Parathyroid adenoma (tissue), 2 donors: ENCODE measurements at regions not wholly inside any gene's neighbourhood (a gene's known extent, or its start where the extent isn't known, plus 50 kb on each side); places are given as distances from the start of the nearest gene placed in this dataset.

Experiments used
- H2AFZ ChIP-seq: fragments of 300-600 bp; sonication (generic); one replicate; pipeline ENCODE4 v1.7.0; 2017; ENCODE audit warnings: antibody characterized with exemption, mild to moderate bottlenecking
- H3K27ac ChIP-seq: fragments of 300-600 bp; sonication (generic); one replicate; pipeline ENCODE4 v1.7.0; 2017
- H3K27me3 ChIP-seq: fragments of 300-600 bp; sonication (generic); one replicate; pipeline ENCODE4 v1.7.0; 2017; ENCODE audit warnings: low read length; ENCODE audit not compliant: control insufficient read depth, insufficient read depth
- H3K36me3 ChIP-seq: fragments of 300-600 bp; sonication (generic); one replicate; pipeline ENCODE4 v1.7.0; 2017; ENCODE audit warnings: low read length; ENCODE audit not compliant: control insufficient read depth, insufficient read depth
- H3K4me1 ChIP-seq: fragments of 300-600 bp; sonication (generic); one replicate; pipeline ENCODE4 v1.7.0; 2017; ENCODE audit warnings: control low read depth
- H3K4me2 ChIP-seq: fragments of 300-600 bp; sonication (generic); one replicate; pipeline ENCODE4 v1.7.0; 2017; ENCODE audit warnings: low read length
- H3K4me3 ChIP-seq: fragments of 300-600 bp; sonication (generic); one replicate; pipeline ENCODE4 v1.7.0; 2017; ENCODE audit warnings: low read depth, low read length
- H3K79me2 ChIP-seq: fragments of 300-600 bp; sonication (generic); one replicate; pipeline ENCODE4 v1.7.0; 2017; ENCODE audit warnings: control low read depth
- H3K9ac ChIP-seq: fragments of 300-600 bp; sonication (generic); one replicate; pipeline ENCODE4 v1.7.0; 2017; ENCODE audit warnings: mild to moderate bottlenecking
- H3K9me3 ChIP-seq: fragments of 300-600 bp; sonication (generic); one replicate; pipeline ENCODE4 v1.7.0; 2017; ENCODE audit warnings: low read length; ENCODE audit not compliant: control insufficient read depth
- CTCF ChIP-seq: fragments of 300-600 bp; sonication (generic); IDR thresholded peaks from one replicate; pipeline ENCODE4 v1.7.0; 2017; ENCODE audit warnings: antibody characterized with exemption, mild to moderate bottlenecking
- donor health status: primary hyperparathyroidism.

- Histone ChIP-seq H3K27me3 (no peaks in the 10 kb centered on the region), H3K36me3 (no peaks in the 10 kb centered on the region), H3K4me3 (peak overlapping the region; percentile 32), H3K4me2 (peak overlapping the region; percentile 62), H3K9ac (no peak overlapping the region), H3K79me2 (no peaks in the 10 kb centered on the region), H3K9me3 (no peaks in the 10 kb centered on the region), H3K27ac (peak overlapping the region; percentile 53), H3K4me1 (no peaks in the 10 kb centered on the region), H2AFZ (peak overlapping the region; percentile 88)
- no peak for TF ChIP-seq CTCF
Observed at GRCh38 chr19:33906578-33907335, 110.1 kb downstream of the KCTD15 start.

- H3K4me3 ChIP-seq = no peak overlapping the region
- no peaks in the 10 kb centered on the region for H3K9me3 ChIP-seq
- no peaks in the 10 kb centered on the region for H3K4me1 ChIP-seq
- H3K27ac ChIP-seq = no peak overlapping the region
- no peaks in the 10 kb centered on the region for H3K27me3 ChIP-seq
- H3K9ac ChIP-seq = no peak overlapping the region
- no peak overlapping the region for H2AFZ ChIP-seq
- TF ChIP-seq CTCF = no peak
- H3K79me2 ChIP-seq = no peaks in the 10 kb centered on the region
- no peak overlapping the region for H3K4me2 ChIP-seq
- H3K36me3 ChIP-seq = no peaks in the 10 kb centered on the region
Observed at GRCh38 chr19:33910922-33911321, 114.3 kb downstream of the KCTD15 start.

DNA sequence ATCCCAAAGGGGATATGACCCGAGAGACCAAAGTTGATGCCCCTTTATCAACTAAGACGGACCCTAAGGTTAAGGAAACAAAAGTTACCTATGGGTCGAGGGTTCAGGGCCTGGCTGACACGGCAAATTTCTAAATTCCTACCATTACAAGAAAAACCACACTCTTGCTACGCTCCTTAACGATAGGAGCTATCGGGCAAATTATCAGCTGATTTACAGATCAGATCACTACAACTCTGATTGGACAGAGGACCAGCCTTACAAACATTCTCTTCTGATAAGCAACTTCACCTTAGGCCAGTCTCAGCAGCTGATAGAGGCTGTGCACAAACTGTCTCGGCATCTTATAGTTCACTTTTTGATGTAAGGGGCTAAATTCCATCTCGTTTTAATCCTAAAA is 117.9 kb downstream of the KCTD15 start:
- Histone ChIP-seq H2AFZ (no peak overlapping the region), H3K36me3 (no peaks in the 10 kb centered on the region), H3K4me3 (no peak overlapping the region), H3K79me2 (no peaks in the 10 kb centered on the region), H3K4me1 (no peaks in the 10 kb centered on the region), H3K27ac (no peak overlapping the region), H3K9me3 (no peaks in the 10 kb centered on the region), H3K4me2 (no peak overlapping the region), H3K27me3 (no peaks in the 10 kb centered on the region), H3K9ac (no peak overlapping the region)
- no peak for TF ChIP-seq CTCF

- TF ChIP-seq CTCF = no peak
- Histone ChIP-seq H3K27ac (no peak overlapping the region), H2AFZ (no peak overlapping the region), H3K4me3 (no peak overlapping the region), H3K27me3 (no peaks in the 10 kb centered on the region), H3K4me1 (no peaks in the 10 kb centered on the region), H3K4me2 (no peak overlapping the region), H3K9me3 (no peaks in the 10 kb centered on the region), H3K9ac (no peak overlapping the region), H3K79me2 (no peaks in the 10 kb centered on the region), H3K36me3 (no peaks in the 10 kb centered on the region)
Observed at GRCh38 chr19:33916792-33917191, 120.1 kb downstream of the KCTD15 start.

- H3K27me3 ChIP-seq = no peaks in the 10 kb centered on the region
- no peaks in the 10 kb centered on the region for H3K79me2 ChIP-seq
- no peaks in the 10 kb centered on the region for H3K36me3 ChIP-seq
- no peak for TF ChIP-seq CTCF
- H3K9ac ChIP-seq = no peak overlapping the region
- no peak overlapping the region for H3K4me3 ChIP-seq
- no peak overlapping the region for H2AFZ ChIP-seq
- H3K27ac ChIP-seq = no peak overlapping the region
- H3K4me1 ChIP-seq = no peaks in the 10 kb centered on the region
- no peaks in the 10 kb centered on the region for H3K9me3 ChIP-seq
- no peak overlapping the region for H3K4me2 ChIP-seq
Observed at GRCh38 chr19:33919291-33919690, 122.6 kb downstream of the KCTD15 start.
